KMS-11 (cell line): ENCODE measurements at regions not wholly inside any gene's neighbourhood (a gene's known extent, or its start where the extent isn't known, plus 50 kb on each side); places are given as distances from the start of the nearest gene placed in this dataset.

Source experiments
- H2AFZ ChIP-seq: fragments of 200-600 bp; sonication (generic); 2 replicates; pipeline ENCODE4 v1.6.1; 2016; ENCODE audit warnings: antibody characterized with exemption, mixed run types, low read depth
- H3K27ac ChIP-seq: fragments of 200-600 bp; sonication (generic); 2 replicates; pipeline ENCODE4 v1.6.1; 2016; ENCODE audit warnings: mild to moderate bottlenecking, mixed run types
- H3K27me3 ChIP-seq: fragments of 200-600 bp; sonication (generic); 2 replicates; pipeline ENCODE4 v1.6.1; 2017; ENCODE audit warnings: mild to moderate bottlenecking, low read depth, mixed run types, moderate library complexity; ENCODE audit not compliant: insufficient read depth
- H3K36me3 ChIP-seq: fragments of 200-600 bp; sonication (generic); 2 replicates; pipeline ENCODE4 v1.6.1; 2017; ENCODE audit warnings: mild to moderate bottlenecking, mixed run types; ENCODE audit not compliant: insufficient read depth
- H3K4me1 ChIP-seq: fragments of 200-600 bp; sonication (generic); 2 replicates; pipeline ENCODE4 v1.6.1; 2016; ENCODE audit warnings: mild to moderate bottlenecking, low read depth, mixed run types; ENCODE audit not compliant: poor library complexity, severe bottlenecking
- H3K4me2 ChIP-seq: fragments of 200-600 bp; sonication (generic); 2 replicates; pipeline ENCODE4 v1.7.0; 2016; ENCODE audit warnings: mild to moderate bottlenecking, mixed run types
- H3K4me3 ChIP-seq: fragments of 200-600 bp; sonication (generic); IDR thresholded peaks from 2 replicates; pipeline ENCODE4 v1.6.1; 2017; ENCODE audit warnings: low read depth, low read length, mixed read lengths; ENCODE audit not compliant: insufficient read depth
- H3K79me2 ChIP-seq: fragments of 200-600 bp; sonication (generic); 2 replicates; pipeline ENCODE4 v1.6.1; 2016; ENCODE audit warnings: low read depth, mixed run types; ENCODE audit not compliant: insufficient read depth
- H3K9ac ChIP-seq: fragments of 200-600 bp; sonication (generic); 2 replicates; pipeline ENCODE4 v1.6.1; 2016; ENCODE audit warnings: mild to moderate bottlenecking, mixed run types
- H4K20me1 ChIP-seq: fragments of 200-600 bp; sonication (generic); 2 replicates; pipeline ENCODE4 v1.6.1; 2016; ENCODE audit warnings: mild to moderate bottlenecking, mixed run types; ENCODE audit not compliant: insufficient read depth
- CTCF ChIP-seq: fragments of 200-600 bp; sonication (generic); conservative IDR thresholded peaks from 2 replicates; pipeline ENCODE4 v1.6.1; 2017; ENCODE audit warnings: low read depth, mild to moderate bottlenecking, antibody characterized with exemption, low read length, moderate library complexity, mixed read lengths

GRCh38 chr9:120331913-120332312 lies 248.1 kb downstream of the CDK5RAP2 start:
- H3K9ac ChIP-seq: no peak overlapping the region
- no peak overlapping the region for H3K27ac ChIP-seq
- no peak overlapping the region for H2AFZ ChIP-seq
- H3K4me2 ChIP-seq: no peak overlapping the region
- no peaks in the 10 kb centered on the region for H3K27me3 ChIP-seq
- no peaks in the 10 kb centered on the region for H3K79me2 ChIP-seq
- H3K4me3 ChIP-seq: no peak overlapping the region
- no peak for TF ChIP-seq CTCF
- H4K20me1 ChIP-seq: no peaks in the 10 kb centered on the region
- H3K4me1 ChIP-seq: no peaks in the 10 kb centered on the region
- H3K36me3 ChIP-seq: no peaks in the 10 kb centered on the region

- H2AFZ ChIP-seq: no peak overlapping the region
- TF ChIP-seq CTCF: no peak
- no peak overlapping the region for H3K9ac ChIP-seq
- no peak overlapping the region for H3K4me2 ChIP-seq
- H3K79me2 ChIP-seq: no peaks in the 10 kb centered on the region
- H3K36me3 ChIP-seq: no peaks in the 10 kb centered on the region
- H3K27ac ChIP-seq: no peak overlapping the region
- no peak overlapping the region for H3K4me3 ChIP-seq
- no peaks in the 10 kb centered on the region for H3K4me1 ChIP-seq
- H3K27me3 ChIP-seq: no peaks in the 10 kb centered on the region
- no peaks in the 10 kb centered on the region for H4K20me1 ChIP-seq
Measured at GRCh38 chr9:120330031-120330430, 249.9 kb downstream of the CDK5RAP2 start.

- Histone ChIP-seq H3K27ac (no peak overlapping the region), H4K20me1 (no peaks in the 10 kb centered on the region), H3K9ac (no peak overlapping the region), H2AFZ (no peak overlapping the region), H3K4me1 (no peaks in the 10 kb centered on the region), H3K79me2 (no peaks in the 10 kb centered on the region), H3K27me3 (no peaks in the 10 kb centered on the region), H3K4me2 (no peak overlapping the region), H3K36me3 (no peaks in the 10 kb centered on the region), H3K4me3 (no peak overlapping the region)
- no peak for TF ChIP-seq CTCF
Measured at GRCh38 chr9:120327322-120327721, 252.6 kb downstream of the CDK5RAP2 start.

GRCh38 chr9:120326049-120326693 lies 253.8 kb downstream of the CDK5RAP2 start:
- no peaks in the 10 kb centered on the region for H3K36me3 ChIP-seq

More at GRCh38 chr9:120326049-120326693, 253.8 kb downstream of the CDK5RAP2 start:
- H3K79me2 ChIP-seq: no peaks in the 10 kb centered on the region
- H3K27me3 ChIP-seq: no peaks in the 10 kb centered on the region
- H3K9ac ChIP-seq: no peak overlapping the region
- H3K27ac ChIP-seq: no peak overlapping the region
- H3K4me3 ChIP-seq: no peak overlapping the region
- H4K20me1 ChIP-seq: no peaks in the 10 kb centered on the region
- H2AFZ ChIP-seq: no peak overlapping the region
- TF ChIP-seq CTCF: no peak
- H3K4me2 ChIP-seq: no peak overlapping the region
- no peaks in the 10 kb centered on the region for H3K4me1 ChIP-seq
